ENCODE measurements at regions not wholly inside any gene's neighbourhood (a gene's known extent, or its start where the extent isn't known, plus 50 kb on each side); places are given as distances from the start of the nearest gene placed in this dataset.

GRCh38 chr12:69095765-69096477, 143.4 kb upstream of the CPSF6 start:
- TF ChIP-seq KLF7 (tag by site-specific recombination; IDR thresholded peaks at IDR 0.05; ENCODE audit: borderline replicate concordance) (no peak), EGR2 (tag by site-specific recombination; IDR thresholded peaks at IDR 0.05; ENCODE audit: low read depth) (no peak), ELK4 (IDR thresholded peaks at IDR 0.05; ENCODE audit: borderline replicate concordance, low read depth, low read length) (no peak), ZFP3 (tag by site-specific recombination; IDR thresholded peaks at IDR 0.05; ENCODE audit: low read depth) (no peak), ZSCAN5A (tag by site-specific recombination; IDR thresholded peaks at IDR 0.05) (no peak), ZBTB1 (tag by site-specific recombination; IDR thresholded peaks at IDR 0.05) (no peak), ATF2 (tag by site-specific recombination; IDR thresholded peaks at IDR 0.05; ENCODE audit: low read depth) (no peak), ZNF26 (tag by site-specific recombination; IDR thresholded peaks at IDR 0.05) (no peak)
- TF ChIP-seq, protein P1, sequence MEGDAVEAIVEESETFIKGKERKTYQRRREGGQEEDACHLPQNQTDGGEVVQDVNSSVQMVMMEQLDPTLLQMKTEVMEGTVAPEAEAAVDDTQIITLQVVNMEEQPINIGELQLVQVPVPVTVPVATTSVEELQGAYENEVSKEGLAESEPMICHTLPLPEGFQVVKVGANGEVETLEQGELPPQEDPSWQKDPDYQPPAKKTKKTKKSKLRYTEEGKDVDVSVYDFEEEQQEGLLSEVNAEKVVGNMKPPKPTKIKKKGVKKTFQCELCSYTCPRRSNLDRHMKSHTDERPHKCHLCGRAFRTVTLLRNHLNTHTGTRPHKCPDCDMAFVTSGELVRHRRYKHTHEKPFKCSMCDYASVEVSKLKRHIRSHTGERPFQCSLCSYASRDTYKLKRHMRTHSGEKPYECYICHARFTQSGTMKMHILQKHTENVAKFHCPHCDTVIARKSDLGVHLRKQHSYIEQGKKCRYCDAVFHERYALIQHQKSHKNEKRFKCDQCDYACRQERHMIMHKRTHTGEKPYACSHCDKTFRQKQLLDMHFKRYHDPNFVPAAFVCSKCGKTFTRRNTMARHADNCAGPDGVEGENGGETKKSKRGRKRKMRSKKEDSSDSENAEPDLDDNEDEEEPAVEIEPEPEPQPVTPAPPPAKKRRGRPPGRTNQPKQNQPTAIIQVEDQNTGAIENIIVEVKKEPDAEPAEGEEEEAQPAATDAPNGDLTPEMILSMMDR (tag by site-specific recombination; IDR thresholded peaks at IDR 0.05): no peak
- TF ChIP-seq, protein P2, sequence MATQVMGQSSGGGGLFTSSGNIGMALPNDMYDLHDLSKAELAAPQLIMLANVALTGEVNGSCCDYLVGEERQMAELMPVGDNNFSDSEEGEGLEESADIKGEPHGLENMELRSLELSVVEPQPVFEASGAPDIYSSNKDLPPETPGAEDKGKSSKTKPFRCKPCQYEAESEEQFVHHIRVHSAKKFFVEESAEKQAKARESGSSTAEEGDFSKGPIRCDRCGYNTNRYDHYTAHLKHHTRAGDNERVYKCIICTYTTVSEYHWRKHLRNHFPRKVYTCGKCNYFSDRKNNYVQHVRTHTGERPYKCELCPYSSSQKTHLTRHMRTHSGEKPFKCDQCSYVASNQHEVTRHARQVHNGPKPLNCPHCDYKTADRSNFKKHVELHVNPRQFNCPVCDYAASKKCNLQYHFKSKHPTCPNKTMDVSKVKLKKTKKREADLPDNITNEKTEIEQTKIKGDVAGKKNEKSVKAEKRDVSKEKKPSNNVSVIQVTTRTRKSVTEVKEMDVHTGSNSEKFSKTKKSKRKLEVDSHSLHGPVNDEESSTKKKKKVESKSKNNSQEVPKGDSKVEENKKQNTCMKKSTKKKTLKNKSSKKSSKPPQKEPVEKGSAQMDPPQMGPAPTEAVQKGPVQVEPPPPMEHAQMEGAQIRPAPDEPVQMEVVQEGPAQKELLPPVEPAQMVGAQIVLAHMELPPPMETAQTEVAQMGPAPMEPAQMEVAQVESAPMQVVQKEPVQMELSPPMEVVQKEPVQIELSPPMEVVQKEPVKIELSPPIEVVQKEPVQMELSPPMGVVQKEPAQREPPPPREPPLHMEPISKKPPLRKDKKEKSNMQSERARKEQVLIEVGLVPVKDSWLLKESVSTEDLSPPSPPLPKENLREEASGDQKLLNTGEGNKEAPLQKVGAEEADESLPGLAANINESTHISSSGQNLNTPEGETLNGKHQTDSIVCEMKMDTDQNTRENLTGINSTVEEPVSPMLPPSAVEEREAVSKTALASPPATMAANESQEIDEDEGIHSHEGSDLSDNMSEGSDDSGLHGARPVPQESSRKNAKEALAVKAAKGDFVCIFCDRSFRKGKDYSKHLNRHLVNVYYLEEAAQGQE (tag by site-specific recombination; IDR thresholded peaks at IDR 0.05): no peak
- TF ChIP-seq, protein P3, sequence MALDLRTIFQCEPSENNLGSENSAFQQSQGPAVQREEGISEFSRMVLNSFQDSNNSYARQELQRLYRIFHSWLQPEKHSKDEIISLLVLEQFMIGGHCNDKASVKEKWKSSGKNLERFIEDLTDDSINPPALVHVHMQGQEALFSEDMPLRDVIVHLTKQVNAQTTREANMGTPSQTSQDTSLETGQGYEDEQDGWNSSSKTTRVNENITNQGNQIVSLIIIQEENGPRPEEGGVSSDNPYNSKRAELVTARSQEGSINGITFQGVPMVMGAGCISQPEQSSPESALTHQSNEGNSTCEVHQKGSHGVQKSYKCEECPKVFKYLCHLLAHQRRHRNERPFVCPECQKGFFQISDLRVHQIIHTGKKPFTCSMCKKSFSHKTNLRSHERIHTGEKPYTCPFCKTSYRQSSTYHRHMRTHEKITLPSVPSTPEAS (tag by site-specific recombination; IDR thresholded peaks at IDR 0.05): no peak

All from HEK293 (cell line).